IPS-18c (cell line): ENCODE measurements at regions not wholly inside any gene's neighbourhood (a gene's known extent, or its start where the extent isn't known, plus 50 kb on each side); places are given as distances from the start of the nearest gene placed in this dataset.
"Not testable (repeated sequence)": the region's sequence is repeated elsewhere in the genome, so short reads cannot be mapped to it uniquely, and the experiment has no call there.

ENCODE experiments used
- H3K4me3 ChIP-seq: 2 replicates; pipeline ENCODE4 v1.7.0; 2013; ENCODE audit warnings: low read depth, mild to moderate bottlenecking, low read length, moderate library complexity; ENCODE audit not compliant: insufficient read depth
- H3K9me3 ChIP-seq: one replicate; pipeline ENCODE4 v1.6.1; 2013; ENCODE audit warnings: mild to moderate bottlenecking, low read length, moderate library complexity; ENCODE audit not compliant: control insufficient read depth, insufficient read depth

DNA sequence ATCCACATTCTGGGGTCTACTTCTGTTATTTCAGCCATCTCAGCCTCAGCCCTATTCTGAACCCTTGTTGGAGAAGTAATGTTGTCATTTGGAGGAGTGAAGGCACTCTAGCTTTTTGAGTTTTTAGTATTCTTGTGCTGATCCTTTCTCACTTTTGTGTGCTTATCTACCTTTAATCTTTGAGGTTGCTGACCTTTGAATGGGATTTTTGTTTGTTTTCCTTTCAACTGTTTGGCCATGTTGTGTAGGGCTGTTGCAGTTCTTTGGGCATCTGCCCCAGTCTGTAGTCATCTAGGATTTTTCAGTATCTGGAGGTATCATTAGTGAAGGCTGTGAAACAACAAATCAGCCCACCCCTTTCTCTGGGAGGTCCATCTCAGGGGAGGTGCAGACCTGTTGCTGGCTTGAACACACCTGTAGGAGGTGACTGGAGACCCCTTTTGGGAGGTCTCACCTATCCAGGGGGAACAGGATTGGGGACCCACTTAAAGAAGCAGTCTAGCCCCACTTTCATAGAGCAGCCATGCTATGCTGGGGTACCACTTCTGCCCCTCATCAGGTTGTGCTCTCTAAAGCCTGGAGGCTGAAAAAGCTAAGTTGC, 1391.4 kb downstream of the UQCRFS1 start:
- peaks cover 4% of the 10 kb centered on the region for H3K9me3 ChIP-seq
- H3K4me3 ChIP-seq, result no peak overlapping the region

DNA sequence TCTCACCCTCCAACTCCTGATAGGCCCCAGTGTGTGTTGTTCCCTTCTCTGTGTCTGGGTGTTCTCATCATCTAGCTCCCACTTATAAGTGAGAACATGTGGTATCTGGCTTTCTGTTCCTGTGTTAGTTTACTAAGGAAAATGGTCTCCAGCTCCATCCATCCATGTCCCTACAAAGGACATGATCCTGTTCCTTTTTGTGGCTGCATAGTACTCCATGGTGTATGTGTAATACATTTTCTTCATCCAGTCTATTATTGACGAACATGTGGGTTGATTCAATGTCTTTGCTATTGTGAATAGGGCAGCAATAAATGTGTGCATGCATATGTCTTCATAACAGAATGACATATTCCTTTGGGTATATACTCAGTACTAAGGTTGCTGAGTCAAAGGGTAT, 1397.0 kb downstream of the UQCRFS1 start:
- Histone ChIP-seq H3K9me3 (no peaks in the 10 kb centered on the region), H3K4me3 (no peak overlapping the region)

DNA sequence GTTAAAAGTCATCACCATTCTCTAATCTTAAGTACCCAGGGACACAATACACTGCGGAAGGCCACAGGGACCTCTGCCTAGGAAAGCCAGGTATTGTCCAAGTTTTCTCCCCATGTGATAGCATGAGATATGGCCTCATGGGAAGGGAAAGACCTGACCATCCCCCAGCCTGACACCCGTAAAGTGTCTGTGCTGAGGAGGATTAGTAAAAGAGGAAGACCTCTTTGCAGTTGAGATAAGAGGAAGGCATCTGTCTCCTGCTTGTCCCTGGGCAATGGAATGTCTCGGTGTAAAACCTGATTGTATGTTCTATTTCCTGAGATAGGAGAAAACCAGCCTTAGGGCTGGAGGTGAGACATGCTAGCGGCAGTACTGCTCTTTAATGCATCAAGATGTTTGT, 1398.1 kb downstream of the UQCRFS1 start:
- H3K4me3 ChIP-seq, H3K9me3 ChIP-seq: not testable (repeated sequence)

DNA sequence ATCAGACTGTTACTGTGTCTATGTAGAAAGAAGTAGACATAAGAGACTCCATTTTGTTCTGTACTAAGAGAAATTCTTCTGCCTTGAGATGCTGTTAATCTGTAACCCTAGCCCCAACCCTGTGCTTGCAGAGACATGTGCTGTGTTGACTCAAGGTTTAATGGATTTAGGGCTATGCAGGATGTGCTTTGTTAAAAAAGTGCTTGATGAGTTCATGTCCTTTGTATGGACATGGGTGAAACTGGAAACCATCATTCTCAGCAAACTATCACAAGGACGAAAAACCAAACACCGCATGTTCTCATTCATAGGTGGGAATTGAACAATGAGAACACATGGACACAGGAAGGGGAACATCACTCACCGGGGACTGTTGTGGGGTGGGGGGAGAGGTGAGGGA, 1398.7 kb downstream of the UQCRFS1 start:
- H3K4me3 ChIP-seq, H3K9me3 ChIP-seq: not testable (repeated sequence)

DNA sequence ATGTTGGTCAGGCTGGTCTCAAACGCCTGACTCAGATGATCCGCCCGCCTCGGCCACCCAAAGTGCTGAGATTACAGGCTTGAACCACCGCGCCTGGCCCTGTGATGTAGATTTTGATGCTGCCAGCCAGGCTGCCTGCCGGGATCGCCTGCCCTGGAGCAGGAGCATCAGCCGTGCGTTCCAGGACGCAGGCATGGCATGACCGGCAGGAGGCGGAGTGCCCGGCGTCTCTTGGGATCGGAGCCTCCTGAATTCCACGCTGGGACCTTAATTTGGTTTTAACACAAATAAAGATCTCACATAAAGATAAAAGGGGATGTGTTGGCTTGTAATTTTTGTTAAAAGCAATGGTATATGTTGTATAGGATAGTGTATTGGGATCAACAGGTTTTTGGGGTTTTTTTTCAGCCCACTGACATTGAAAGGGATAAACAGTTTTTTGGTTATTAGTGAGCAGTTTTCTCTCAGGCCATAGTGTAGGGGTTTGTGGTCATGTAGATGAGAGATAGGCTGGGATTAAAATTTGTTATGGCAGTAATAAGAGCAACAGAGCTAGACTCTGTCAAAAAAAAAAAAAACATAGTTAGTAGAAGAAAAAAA, 1406.4 kb downstream of the UQCRFS1 start:
- H3K9me3 ChIP-seq, result no peaks in the 10 kb centered on the region
- H3K4me3 ChIP-seq, result no peak overlapping the region

DNA sequence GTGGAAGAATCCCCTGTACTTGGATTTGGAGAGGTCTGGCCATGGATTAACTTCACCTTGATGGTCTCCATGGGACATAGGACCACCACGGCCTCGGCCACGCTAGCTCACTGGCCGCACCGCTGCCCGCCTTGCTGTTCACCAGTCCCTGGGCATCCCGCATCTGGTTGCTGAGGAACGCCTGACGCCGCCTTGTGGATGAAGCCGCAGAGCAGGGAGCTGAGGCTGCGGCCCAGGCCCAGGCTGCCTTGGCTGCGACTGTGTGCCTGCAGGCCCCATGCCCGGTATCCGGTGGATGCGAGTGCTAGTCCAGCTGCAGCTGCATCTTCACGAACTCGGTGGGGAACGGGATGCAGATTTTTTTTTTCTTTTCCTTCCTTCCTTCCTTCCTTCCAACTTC, 1407.1 kb downstream of the UQCRFS1 start:
- Histone ChIP-seq H3K4me3 (no peak overlapping the region), H3K9me3 (no peaks in the 10 kb centered on the region)

DNA sequence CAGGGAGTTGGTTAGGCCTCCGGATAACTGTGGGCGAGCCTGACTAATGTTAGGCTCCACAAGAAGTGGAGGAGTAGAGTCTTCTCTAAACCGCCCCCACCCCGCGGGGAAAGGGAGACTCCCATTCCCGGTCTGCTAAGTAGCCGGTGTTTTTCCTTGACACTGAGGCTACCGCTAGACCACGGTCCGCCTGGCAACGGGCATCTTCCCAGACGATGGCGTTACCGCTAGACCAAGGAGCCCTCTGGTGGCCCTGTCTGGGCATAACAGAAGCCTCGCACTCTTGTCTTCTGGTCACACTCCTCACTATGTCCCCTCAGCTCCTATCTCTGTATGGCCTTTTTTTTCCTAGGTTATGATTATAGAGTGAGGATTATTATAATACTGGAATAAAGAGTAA, 1410.7 kb downstream of the UQCRFS1 start:
- H3K9me3 ChIP-seq, H3K4me3 ChIP-seq: not testable (repeated sequence)

DNA sequence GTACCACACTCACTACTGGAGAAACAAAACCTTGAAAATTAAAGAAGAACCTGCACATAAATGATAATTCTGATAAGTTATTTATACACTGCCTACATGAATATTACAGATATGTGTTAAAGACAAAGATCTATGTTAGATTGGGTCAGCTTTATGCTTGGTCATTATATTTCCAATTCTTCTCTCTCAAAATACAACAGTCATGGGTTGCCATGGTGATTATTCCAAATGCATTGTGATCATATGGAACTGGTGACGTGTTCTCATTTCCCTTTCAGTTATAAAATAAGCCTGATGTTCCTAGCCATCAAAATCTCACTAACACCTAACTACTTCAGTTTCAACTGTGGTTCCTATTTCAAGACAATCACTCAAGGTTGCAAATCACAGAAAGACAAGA, 1416.4 kb downstream of the UQCRFS1 start:
- Histone ChIP-seq H3K9me3 (no peaks in the 10 kb centered on the region), H3K4me3 (no peak overlapping the region)

DNA sequence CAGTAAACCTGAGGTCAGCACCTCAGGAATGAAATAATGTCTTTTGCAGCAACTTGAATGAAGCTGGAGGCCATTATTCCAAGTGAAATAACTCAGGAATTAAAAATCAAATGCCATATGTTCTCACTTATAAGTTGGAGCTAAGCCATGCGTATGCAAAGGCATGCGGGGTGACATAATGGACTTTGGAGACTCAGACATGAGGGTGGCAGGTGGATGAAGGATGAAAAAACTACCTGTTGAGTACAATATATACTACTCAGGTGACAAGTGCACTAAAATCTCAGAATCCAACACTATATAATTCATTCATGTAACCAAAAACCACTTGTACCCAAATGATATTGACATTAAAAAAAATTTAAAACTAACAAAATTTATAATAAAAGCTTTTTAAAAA, 1416.9 kb downstream of the UQCRFS1 start:
- Histone ChIP-seq H3K9me3 (no peaks in the 10 kb centered on the region), H3K4me3 (no peak overlapping the region)

DNA sequence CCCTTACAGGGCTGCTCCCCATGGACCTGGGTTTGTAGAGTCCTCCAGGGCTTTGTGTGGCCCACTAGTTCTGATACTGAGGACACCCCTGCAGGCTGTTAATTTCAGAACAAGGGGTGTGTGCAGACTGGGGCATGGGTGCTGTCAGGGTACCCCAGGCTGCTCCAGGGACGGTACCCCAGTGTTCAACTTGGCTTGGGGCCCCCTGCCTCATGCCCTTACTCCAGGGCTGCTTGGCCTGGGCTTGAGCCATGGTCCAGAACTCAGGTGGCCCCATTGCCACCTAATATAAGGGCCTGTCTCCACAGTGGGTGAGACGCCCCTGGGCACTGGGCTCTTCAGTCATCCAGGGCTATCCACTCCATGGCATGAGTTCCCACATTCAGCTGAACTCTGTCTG, 1417.6 kb downstream of the UQCRFS1 start:
- no peaks in the 10 kb centered on the region for H3K9me3 ChIP-seq
- H3K4me3 ChIP-seq, result no peak overlapping the region

DNA sequence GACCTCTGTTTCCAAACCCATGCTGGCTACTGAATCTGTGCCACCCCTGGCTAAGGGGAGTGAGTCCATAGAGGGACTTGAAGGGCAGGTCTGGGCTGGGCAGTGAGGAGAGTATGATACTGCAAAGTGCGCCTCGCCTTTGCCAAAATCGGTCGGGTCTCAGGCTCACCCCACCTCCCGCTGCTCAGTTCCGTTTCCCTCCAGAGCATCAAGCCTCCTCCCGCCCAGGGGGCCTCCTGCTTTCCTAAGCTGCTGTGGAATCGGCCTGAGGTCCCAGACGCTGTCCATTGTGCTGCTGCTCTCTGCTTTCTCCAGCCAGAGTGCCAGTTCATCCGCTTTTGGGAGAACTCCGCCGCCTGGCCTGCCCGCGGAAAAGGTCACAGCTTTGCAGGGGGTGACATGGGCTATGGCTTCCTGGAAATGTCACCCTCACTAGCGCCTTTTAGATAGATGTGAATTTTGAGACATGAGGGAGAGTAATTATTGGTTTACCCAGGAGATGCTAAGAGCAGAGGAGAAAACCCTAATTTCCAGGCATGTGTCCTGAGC, 1418.4 kb downstream of the UQCRFS1 start:
- Histone ChIP-seq H3K4me3 (peak overlapping the region; percentile 98), H3K9me3 (no peaks in the 10 kb centered on the region)

DNA sequence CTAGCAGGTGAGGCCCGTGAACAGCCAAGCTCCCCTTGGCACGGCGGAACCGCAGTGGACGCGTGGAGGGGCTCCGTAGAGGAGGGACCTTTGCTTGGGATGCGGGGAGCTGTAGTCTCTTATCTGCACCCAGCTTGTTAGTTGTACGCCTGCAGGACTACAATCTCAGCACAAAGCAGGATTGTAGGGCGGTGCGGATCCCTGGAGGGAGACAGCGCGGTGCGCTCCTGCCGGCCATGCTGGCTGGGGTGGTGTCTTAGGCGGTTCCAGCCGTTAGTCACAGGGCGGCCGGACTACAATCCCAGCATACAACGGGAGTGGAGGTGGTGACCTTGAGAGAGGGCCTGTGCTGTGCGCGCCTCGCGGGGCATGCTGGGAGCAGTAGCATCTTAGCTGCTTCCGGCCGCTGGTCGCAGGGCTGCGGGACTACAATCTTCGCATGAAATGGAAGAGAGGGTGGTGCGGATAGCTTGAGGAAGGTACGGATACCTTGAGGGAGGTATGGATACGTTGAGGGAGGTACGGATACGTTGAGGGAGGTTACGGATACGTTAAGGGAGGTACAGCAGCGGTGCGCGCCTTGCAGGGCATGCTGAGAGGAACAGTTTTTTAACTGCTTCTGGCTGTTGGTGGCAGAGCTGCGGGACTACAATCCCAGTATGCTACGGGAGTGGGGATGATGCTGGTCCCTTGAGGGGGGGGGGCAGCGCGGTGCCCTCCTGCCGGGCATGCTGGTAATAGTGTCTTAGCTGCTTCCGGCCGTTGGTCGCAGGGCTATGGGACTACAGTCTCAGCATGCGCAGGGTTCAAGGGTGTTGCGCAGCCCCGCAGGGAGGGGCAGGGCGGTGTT, 1419.1 kb downstream of the UQCRFS1 start:
- H3K9me3 ChIP-seq, result no peaks in the 10 kb centered on the region

DNA sequence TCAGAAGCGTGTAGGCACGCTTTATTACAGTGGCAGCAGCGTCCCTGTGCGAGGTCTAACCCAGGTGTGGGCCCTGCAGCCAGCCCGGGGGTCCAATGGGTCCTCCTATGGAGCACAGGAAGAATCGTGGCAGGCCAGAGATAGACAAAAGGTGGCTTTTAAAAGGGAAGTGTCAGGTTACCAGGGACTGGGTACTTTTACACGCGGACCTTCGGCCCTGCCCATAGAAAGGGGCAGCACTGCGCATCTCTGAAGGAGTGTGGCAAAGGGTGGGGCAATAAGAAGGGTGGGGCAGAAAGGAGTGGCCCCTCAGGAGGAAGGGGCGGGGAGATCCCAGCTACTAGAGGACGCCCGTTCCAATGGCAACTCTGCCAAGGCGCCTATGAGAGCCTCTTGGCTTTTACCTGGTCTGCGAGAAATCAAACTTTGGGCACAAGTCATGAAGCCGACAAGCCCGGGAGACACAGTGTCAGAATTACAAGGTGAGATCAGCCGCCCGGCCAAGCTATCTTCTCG, 1419.8 kb downstream of the UQCRFS1 start:
- no peaks in the 10 kb centered on the region for H3K9me3 ChIP-seq
- peak overlapping the region; percentile 98 for H3K4me3 ChIP-seq

More for the DNA sequence above, 1419.1 kb downstream of the UQCRFS1 start:
- peak overlapping the region; percentile 98 for H3K4me3 ChIP-seq

DNA sequence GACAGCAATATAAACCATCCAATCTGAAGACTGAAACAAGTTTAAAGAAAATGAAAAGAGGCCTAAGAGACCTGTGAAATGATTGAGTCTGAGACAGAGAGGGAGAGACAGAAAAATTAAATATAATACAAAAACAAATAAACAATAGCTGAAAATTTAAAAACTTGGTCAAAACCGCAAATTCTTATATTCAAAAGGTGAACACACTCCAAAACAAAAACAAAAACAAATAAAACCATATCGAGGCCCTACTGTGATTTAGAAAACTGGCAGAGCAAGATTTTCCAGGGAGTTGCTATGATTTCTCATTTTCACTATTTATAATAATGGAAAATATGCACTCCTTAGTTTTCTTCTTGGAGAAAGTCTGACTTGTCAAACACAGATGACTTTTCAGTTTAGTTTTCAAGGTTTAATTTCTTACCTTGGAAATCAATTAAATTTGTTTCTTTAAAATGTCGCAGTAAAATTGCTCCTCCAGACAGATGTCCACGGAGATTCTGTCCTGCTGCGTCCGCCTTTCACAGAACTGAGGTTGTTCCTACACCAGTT, 1420.3 kb downstream of the UQCRFS1 start:
- H3K4me3 ChIP-seq, result peak overlapping the region; percentile 98
- no peaks in the 10 kb centered on the region for H3K9me3 ChIP-seq

DNA sequence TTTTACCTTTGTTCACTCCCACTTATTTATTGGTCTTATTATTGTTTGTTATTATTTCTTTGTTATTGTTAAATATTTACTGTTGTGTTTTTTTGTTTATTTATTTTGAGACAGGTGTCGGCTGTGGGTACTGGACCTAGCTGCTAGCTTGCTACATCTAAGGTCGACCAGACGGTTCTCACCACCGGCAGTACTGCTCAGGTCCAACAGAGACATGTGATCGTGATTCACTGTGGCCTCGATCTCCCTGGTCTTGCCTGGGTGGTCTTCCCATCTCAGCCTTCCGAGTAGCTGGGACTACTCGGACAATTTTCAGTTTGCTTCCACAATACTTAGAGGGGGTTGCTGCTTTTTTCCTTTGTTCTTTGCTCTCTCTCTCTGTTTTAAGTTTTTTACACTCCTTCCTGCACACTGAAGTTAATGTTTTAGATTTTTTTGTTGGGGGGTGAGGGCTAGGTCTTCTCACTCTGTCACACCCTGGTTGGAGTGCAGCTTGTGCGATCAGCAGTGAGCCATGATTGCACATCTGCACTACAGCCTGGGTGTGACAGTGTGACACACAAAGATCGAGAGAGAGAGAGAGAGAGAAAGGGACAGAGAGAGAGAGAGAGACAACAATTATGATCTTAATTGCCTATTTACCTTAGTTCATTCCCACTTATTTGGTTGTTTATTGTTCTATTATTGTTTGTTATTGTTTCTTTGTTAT, 1432.4 kb downstream of the UQCRFS1 start:
- Histone ChIP-seq H3K9me3 (peaks cover 2% of the 10 kb centered on the region), H3K4me3 (no peak overlapping the region)

DNA sequence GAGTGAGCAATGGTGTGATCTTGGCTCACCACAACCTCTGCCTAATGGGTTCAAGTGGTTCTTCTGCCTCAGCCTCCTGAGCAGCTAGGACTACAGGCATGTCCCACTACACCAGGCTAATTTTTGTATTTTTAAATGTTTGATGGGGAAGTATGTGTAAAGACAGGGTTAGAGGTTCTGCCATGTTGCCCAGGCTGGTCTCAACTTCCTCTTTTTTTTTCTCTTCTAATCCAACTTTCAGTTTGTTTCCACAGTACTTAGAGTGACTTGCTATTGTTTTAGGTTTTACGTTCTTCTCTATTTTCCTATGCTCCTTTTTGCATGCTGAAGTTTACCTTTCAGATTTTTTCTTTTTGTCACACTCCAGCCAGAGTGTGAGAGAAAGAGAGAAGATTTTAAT, 1433.0 kb downstream of the UQCRFS1 start:
- Histone ChIP-seq H3K9me3 (peaks cover 2% of the 10 kb centered on the region), H3K4me3 (no peak overlapping the region)

DNA sequence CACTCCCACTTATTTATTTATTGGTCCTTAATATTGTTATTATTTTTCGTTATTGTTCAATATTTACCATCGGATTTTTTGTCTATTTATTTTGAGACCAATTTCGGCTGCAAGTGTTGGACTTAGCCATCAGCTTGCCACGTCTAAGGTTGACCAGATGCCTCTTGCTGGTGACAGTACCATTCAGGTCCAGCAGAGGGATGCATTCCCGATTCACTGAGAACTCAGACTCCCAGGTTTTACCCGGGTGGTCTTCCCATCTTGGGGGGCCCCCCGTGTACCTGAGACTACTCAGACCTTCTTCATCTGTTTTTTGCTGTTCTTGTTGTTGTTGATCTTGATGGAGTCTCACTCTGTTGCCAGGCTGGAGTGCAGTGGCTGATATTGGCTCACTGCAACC, 1435.2 kb downstream of the UQCRFS1 start:
- Histone ChIP-seq H3K4me3 (no peak overlapping the region), H3K9me3 (peaks cover 14% of the 10 kb centered on the region)
